ENCODE measurements at regions not wholly inside any gene's neighbourhood (a gene's known extent, or its start where the extent isn't known, plus 50 kb on each side); places are given as distances from the start of the nearest gene placed in this dataset.
"Not testable (repeated sequence)": the region's sequence is repeated elsewhere in the genome, so short reads cannot be mapped to it uniquely, and the experiment has no call there.

GRCh38 chr5:124619121-124619520 lies 127.3 kb downstream of the ZNF608 start:
- no peak for DNase-seq (ENCODE audit: low spot score)

- no peak for DNase-seq (ENCODE audit: low spot score)
These were observed 128.7 kb downstream of the ZNF608 start for GRCh38 chr5:124617787-124618186.

- DNase-seq (ENCODE audit: low spot score): no peak
These were observed 131.5 kb downstream of the ZNF608 start for GRCh38 chr5:124614836-124615385.

- no peak for DNase-seq (ENCODE audit: low spot score)
These were observed 132.3 kb downstream of the ZNF608 start for GRCh38 chr5:124614105-124614504.

GRCh38 chr5:124613273-124613953 lies 133.0 kb downstream of the ZNF608 start:
- DNase-seq (ENCODE audit: low spot score): no peak

- no peak for DNase-seq (ENCODE audit: low spot score)
These were observed 134.4 kb downstream of the ZNF608 start for GRCh38 chr5:124612023-124612422.

- not testable (repeated sequence) for DNase-seq (ENCODE audit: low spot score)
These were observed 135.2 kb downstream of the ZNF608 start for GRCh38 chr5:124611262-124611661.

- DNase-seq (ENCODE audit: low spot score): not testable (repeated sequence)
These were observed 136.8 kb downstream of the ZNF608 start for GRCh38 chr5:124609685-124610084.

- DNase-seq (ENCODE audit: low spot score): no peak
These were observed 139.9 kb downstream of the ZNF608 start for GRCh38 chr5:124606543-124606942.

- no peak for DNase-seq (ENCODE audit: low spot score)
These were observed 140.3 kb downstream of the ZNF608 start for GRCh38 chr5:124606093-124606492.

- peak; percentile 75 for DNase-seq (ENCODE audit: low spot score)
These were observed 140.9 kb downstream of the ZNF608 start for GRCh38 chr5:124605541-124605940.

- peak; percentile 13 for DNase-seq (ENCODE audit: low spot score)
These were observed 142.0 kb downstream of the ZNF608 start for GRCh38 chr5:124604419-124604818.

GRCh38 chr5:124602925-124603650 lies 143.4 kb downstream of the ZNF608 start:
- peak; percentile 26 for DNase-seq (ENCODE audit: low spot score)

GRCh38 chr5:124599028-124599973 lies 147.1 kb downstream of the ZNF608 start:
- DNase-seq (ENCODE audit: low spot score): no peak

- peak; percentile 82 for DNase-seq (ENCODE audit: low spot score)
These were observed 149.6 kb downstream of the ZNF608 start for GRCh38 chr5:124596595-124597421.

- DNase-seq (ENCODE audit: low spot score): no peak
These were observed 152.5 kb downstream of the ZNF608 start for GRCh38 chr5:124593952-124594351.

- DNase-seq (ENCODE audit: low spot score): no peak
These were observed 153.5 kb downstream of the ZNF608 start for GRCh38 chr5:124592891-124593290.

GRCh38 chr5:124591583-124591982 lies 154.9 kb downstream of the ZNF608 start:
- no peak for DNase-seq (ENCODE audit: low spot score)

GRCh38 chr5:124590686-124591085 lies 155.8 kb downstream of the ZNF608 start:
- DNase-seq (ENCODE audit: low spot score): no peak

GRCh38 chr5:124587280-124587679 lies 159.2 kb downstream of the ZNF608 start:
- no peak for DNase-seq (ENCODE audit: low spot score)

- DNase-seq (ENCODE audit: low spot score): no peak
These were observed 161.3 kb downstream of the ZNF608 start for GRCh38 chr5:124584991-124585715.
